TTC549 (cell line): ENCODE measurements at regions not wholly inside any gene's neighbourhood (a gene's known extent, or its start where the extent isn't known, plus 50 kb on each side); places are given as distances from the start of the nearest gene placed in this dataset.

ENCODE experiments used
- FAIRE-seq: peaks from 2 replicates; lab custom pipeline; 2012; peaks lifted over from hg19 to GRCh38; lab: Jason Lieb, UNC

- no peak for FAIRE-seq
Measured at GRCh38 chr1:69246710-69247109, 321.0 kb upstream of the LRRC7 start.

- no peak for FAIRE-seq
Measured at GRCh38 chr1:69252696-69253095, 315.0 kb upstream of the LRRC7 start.

GRCh38 chr1:69256036-69256435 is 311.7 kb upstream of the LRRC7 start:
- FAIRE-seq: no peak

- no peak for FAIRE-seq
Measured at GRCh38 chr1:69258842-69259241, 308.9 kb upstream of the LRRC7 start.

GRCh38 chr1:69263921-69264391 is 303.8 kb upstream of the LRRC7 start:
- FAIRE-seq: no peak

- FAIRE-seq: no peak
Measured at GRCh38 chr1:69269491-69269890, 298.2 kb upstream of the LRRC7 start.

- no peak for FAIRE-seq
Measured at GRCh38 chr1:69271587-69272125, 296.1 kb upstream of the LRRC7 start.

- FAIRE-seq: no peak
Measured at GRCh38 chr1:69272684-69273083, 295.0 kb upstream of the LRRC7 start.

GRCh38 chr1:69278923-69279322 is 288.8 kb upstream of the LRRC7 start:
- FAIRE-seq: no peak

- no peak for FAIRE-seq
Measured at GRCh38 chr1:69283516-69283915, 284.2 kb upstream of the LRRC7 start.

GRCh38 chr1:69284508-69284907 is 283.2 kb upstream of the LRRC7 start:
- FAIRE-seq: no peak

GRCh38 chr1:69288416-69288815 is 279.3 kb upstream of the LRRC7 start:
- no peak for FAIRE-seq

GRCh38 chr1:69290291-69290690 is 277.4 kb upstream of the LRRC7 start:
- no peak for FAIRE-seq

- no peak for FAIRE-seq
Measured at GRCh38 chr1:69291541-69291940, 276.2 kb upstream of the LRRC7 start.

- FAIRE-seq: no peak
Measured at GRCh38 chr1:69292833-69293232, 274.9 kb upstream of the LRRC7 start.

- no peak for FAIRE-seq
Measured at GRCh38 chr1:69294171-69294570, 273.6 kb upstream of the LRRC7 start.

GRCh38 chr1:69295265-69295664 is 272.5 kb upstream of the LRRC7 start:
- no peak for FAIRE-seq

GRCh38 chr1:69305621-69306020 is 262.1 kb upstream of the LRRC7 start:
- no peak for FAIRE-seq

GRCh38 chr1:69312055-69312732 is 255.5 kb upstream of the LRRC7 start:
- FAIRE-seq: no peak

- no peak for FAIRE-seq
Measured at GRCh38 chr1:69313118-69313517, 254.6 kb upstream of the LRRC7 start.

GRCh38 chr1:69315416-69315815 is 252.3 kb upstream of the LRRC7 start:
- no peak for FAIRE-seq

- FAIRE-seq: no peak
Measured at GRCh38 chr1:69315823-69316222, 251.9 kb upstream of the LRRC7 start.

GRCh38 chr1:69319287-69319686 is 248.4 kb upstream of the LRRC7 start:
- FAIRE-seq: no peak

- FAIRE-seq: no peak
Measured at GRCh38 chr1:69320757-69321211, 246.9 kb upstream of the LRRC7 start.
